HEK293 (cell line): ENCODE measurements at regions not wholly inside any gene's neighbourhood (a gene's known extent, or its start where the extent isn't known, plus 50 kb on each side); places are given as distances from the start of the nearest gene placed in this dataset.

ENCODE experiments used
- CTCF ChIA-PET: fragments of 350-600 bp; formaldehyde crosslinking; extraction: SDS; loops from one replicate; lab custom pipeline; 2021; ENCODE audit warnings: antibody characterized with exemption; lab: Yijun Ruan, JAX
- POLR2A ChIA-PET: fragments of 300-600 bp; formaldehyde crosslinking; extraction: SDS; loops from one replicate; lab custom pipeline; 2020; ENCODE audit warnings: antibody characterized with exemption, inconsistent platforms; lab: Yijun Ruan, JAX
- H3K27ac ChIP-seq: fragments of 200-500 bp; sonication (Bioruptor generic); 2 replicates; pipeline ENCODE4 v1.5.1; 2014; ENCODE audit warnings: low read depth, low read length, control low read depth, inconsistent platforms; ENCODE audit errors: extremely low read depth
- H3K36me3 ChIP-seq, 2 experiments: fragments of 200-500 bp in 1 of 2; sonication (Bioruptor generic) in 1 of 2; 1 replicate in 1 of 2; 2 replicates in 1 of 2; pipeline ENCODE4 v1.5.1; 2014 to 2017; ENCODE audit warnings: inconsistent platforms in 2 of 2, low read length in 2 of 2; ENCODE audit not compliant: control insufficient read depth in 2 of 2, insufficient read depth in 1 of 2
- H3K4me1 ChIP-seq: fragments of 200-500 bp; sonication (Bioruptor generic); 2 replicates; pipeline ENCODE4 v1.5.1; 2014; ENCODE audit warnings: mild to moderate bottlenecking, low read length, inconsistent platforms; ENCODE audit not compliant: control insufficient read depth, insufficient read depth
- H3K4me3 ChIP-seq: 2 replicates; pipeline ENCODE4 v1.5.1; 2011; ENCODE audit warnings: low read depth, mild to moderate bottlenecking, control low read depth, low read length, moderate library complexity
- H3K9me3 ChIP-seq: fragments of 200-500 bp; sonication (Bioruptor generic); 2 replicates; pipeline ENCODE4 v1.5.1; 2014; ENCODE audit warnings: low read depth, low read length, inconsistent platforms; ENCODE audit not compliant: control insufficient read depth, insufficient read depth
- AEBP2 ChIP-seq: fragments of 450-650 bp; formaldehyde crosslinking; IDR thresholded peaks from 2 replicates; pipeline ENCODE4 v1.5.1; 2016; ENCODE audit warnings: missing biosample characterization, missing genetic modification characterization, borderline replicate concordance
- GLI4 ChIP-seq: fragments of 450-650 bp; formaldehyde crosslinking; IDR thresholded peaks from 2 replicates; pipeline ENCODE4 v1.5.1; 2016; ENCODE audit warnings: missing biosample characterization, missing genetic modification characterization
- PATZ1 ChIP-seq: fragments of 450-650 bp; formaldehyde crosslinking; IDR thresholded peaks from 2 replicates; pipeline ENCODE4 v1.5.1; 2016; ENCODE audit warnings: missing biosample characterization, missing genetic modification characterization
- PRDM1 ChIP-seq: fragments of 450-650 bp; formaldehyde crosslinking; IDR thresholded peaks from 2 replicates; pipeline ENCODE4; 2016; ENCODE audit warnings: missing biosample characterization, missing genetic modification characterization
- REPIN1 ChIP-seq: fragments of 450-650 bp; formaldehyde crosslinking; IDR thresholded peaks from 2 replicates; pipeline ENCODE4 v1.5.1; 2017; ENCODE audit warnings: missing biosample characterization, missing genetic modification characterization, low read depth
- ZBTB44 ChIP-seq: fragments of 450-650 bp; IDR thresholded peaks from 2 replicates; pipeline ENCODE4 v1.5.1; 2018; ENCODE audit warnings: missing biosample characterization, mild to moderate bottlenecking, missing genetic modification characterization
- ZNF157 ChIP-seq: fragments of 450-650 bp; formaldehyde crosslinking; IDR thresholded peaks from 2 replicates; pipeline ENCODE4 v1.5.1; 2016; ENCODE audit warnings: missing biosample characterization, missing genetic modification characterization
- ZNF24 ChIP-seq: fragments of 450-650 bp; formaldehyde crosslinking; IDR thresholded peaks from 2 replicates; pipeline ENCODE4 v1.5.1; 2016; ENCODE audit warnings: missing biosample characterization, missing genetic modification characterization
- ZNF292 ChIP-seq: fragments of 450-650 bp; formaldehyde crosslinking; IDR thresholded peaks from 2 replicates; pipeline ENCODE4 v1.5.1; 2016; ENCODE audit warnings: low read depth, missing biosample characterization, missing genetic modification characterization, borderline replicate concordance
- ZNF416 ChIP-seq: fragments of 450-650 bp; formaldehyde crosslinking; IDR thresholded peaks from 2 replicates; pipeline ENCODE4 v1.5.1; 2016; ENCODE audit warnings: missing biosample characterization, missing genetic modification characterization
- ZNF548 ChIP-seq: fragments of 450-650 bp; formaldehyde crosslinking; IDR thresholded peaks from 2 replicates; pipeline ENCODE4 v1.5.1; 2016; ENCODE audit warnings: missing biosample characterization, missing genetic modification characterization
- ZNF791 ChIP-seq: fragments of 450-650 bp; formaldehyde crosslinking; IDR thresholded peaks from 2 replicates; pipeline ENCODE4 v1.5.1; 2016; ENCODE audit warnings: missing biosample characterization, missing genetic modification characterization
- ZSCAN30 ChIP-seq: fragments of 450-650 bp; IDR thresholded peaks from 2 replicates; pipeline ENCODE4 v1.5.1; 2018; ENCODE audit warnings: missing biosample characterization, mild to moderate bottlenecking, missing genetic modification characterization, moderate library complexity

- TF ChIP-seq ZNF157 (tag by site-specific recombination) (no peak), ZSCAN30 (no peak), ZNF548 (tag by site-specific recombination) (no peak)
- CTCF ChIA-PET = no interaction called here
- POLR2A ChIA-PET = no interaction called here
- Histone ChIP-seq H3K36me3 (no peaks in the 10 kb centered on the region), H3K4me1 (no peaks in the 10 kb centered on the region), H3K9me3 (no peaks in the 10 kb centered on the region), H3K4me3 (no peak overlapping the region), H3K27ac (no peak overlapping the region)
Measured at GRCh38 chrX:10038585-10038984, 71.4 kb downstream of the CLDN34 start.

- no peak for TF ChIP-seq GLI4 (tag by site-specific recombination)
- no peak overlapping the region for H3K27ac ChIP-seq
- ChIA-PET POLR2A (no interaction called here), CTCF (interaction anchor here (0.7 to 1.0 kb wide), 2 partner anchors 80 to 688 kb away, joined by 3 read pairs; no protein-coding TSS in a partner anchor)
- H3K9me3 ChIP-seq = no peaks in the 10 kb centered on the region
- no peaks in the 10 kb centered on the region for H3K36me3 ChIP-seq
- no peaks in the 10 kb centered on the region for H3K4me1 ChIP-seq
- no peak overlapping the region for H3K4me3 ChIP-seq
Measured at GRCh38 chrX:10039821-10040793, 72.9 kb downstream of the CLDN34 start.

GRCh38 chrX:10040961-10041360 is 73.8 kb downstream of the CLDN34 start:
- Histone ChIP-seq H3K9me3 (no peaks in the 10 kb centered on the region), H3K4me3 (no peak overlapping the region), H3K27ac (no peak overlapping the region), H3K4me1 (no peaks in the 10 kb centered on the region), H3K36me3 (no peaks in the 10 kb centered on the region)
- no peak for TF ChIP-seq ZBTB44
- ChIA-PET POLR2A (no interaction called here), CTCF (interaction anchor here (0.7 to 1.0 kb wide), 2 partner anchors 79 to 688 kb away, joined by 3 read pairs; no protein-coding TSS in a partner anchor)

GRCh38 chrX:10041383-10041782 is 74.2 kb downstream of the CLDN34 start:
- Histone ChIP-seq H3K36me3 (no peaks in the 10 kb centered on the region), H3K27ac (no peak overlapping the region), H3K4me3 (no peak overlapping the region), H3K9me3 (no peaks in the 10 kb centered on the region), H3K4me1 (no peaks in the 10 kb centered on the region)
- TF ChIP-seq ZNF24 (tag by site-specific recombination) (no peak), AEBP2 (tag by site-specific recombination) (no peak), REPIN1 (tag by site-specific recombination) (no peak), ZNF791 (no peak), ZNF416 (tag by site-specific recombination) (no peak), ZNF292 (tag by site-specific recombination) (no peak), PATZ1 (tag by site-specific recombination) (no peak), PRDM1 (tag by site-specific recombination) (no peak)
- POLR2A ChIA-PET = no interaction called here
- CTCF ChIA-PET = no interaction called here
